ENCODE measurements at regions not wholly inside any gene's neighbourhood (a gene's known extent, or its start where the extent isn't known, plus 50 kb on each side); places are given as distances from the start of the nearest gene placed in this dataset.

DNA sequence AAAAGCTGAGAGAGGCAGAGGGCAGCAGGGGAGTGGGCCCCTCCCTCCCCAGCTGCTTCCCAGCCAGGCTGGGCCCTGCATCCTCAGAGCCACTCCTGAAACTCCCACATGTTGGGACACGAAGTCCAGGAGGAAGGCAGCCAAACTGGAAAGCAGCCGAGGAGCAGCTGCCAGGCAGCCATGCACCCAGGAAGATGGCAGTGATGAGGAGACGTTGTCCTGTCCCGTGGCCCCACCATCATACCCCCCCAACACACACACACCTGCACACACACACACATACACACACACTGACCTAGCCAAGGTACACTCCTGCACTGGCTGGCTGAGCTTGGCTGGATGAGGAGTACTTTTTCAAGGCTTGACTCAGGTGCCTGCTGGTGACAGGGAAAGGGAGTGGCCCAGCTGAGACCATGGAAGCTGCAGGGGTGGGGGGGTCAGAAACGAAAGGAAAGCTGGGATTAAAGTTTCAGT is 106.0 kb downstream of the CYP26B1 start:
- TF ChIP-seq, protein P1, sequence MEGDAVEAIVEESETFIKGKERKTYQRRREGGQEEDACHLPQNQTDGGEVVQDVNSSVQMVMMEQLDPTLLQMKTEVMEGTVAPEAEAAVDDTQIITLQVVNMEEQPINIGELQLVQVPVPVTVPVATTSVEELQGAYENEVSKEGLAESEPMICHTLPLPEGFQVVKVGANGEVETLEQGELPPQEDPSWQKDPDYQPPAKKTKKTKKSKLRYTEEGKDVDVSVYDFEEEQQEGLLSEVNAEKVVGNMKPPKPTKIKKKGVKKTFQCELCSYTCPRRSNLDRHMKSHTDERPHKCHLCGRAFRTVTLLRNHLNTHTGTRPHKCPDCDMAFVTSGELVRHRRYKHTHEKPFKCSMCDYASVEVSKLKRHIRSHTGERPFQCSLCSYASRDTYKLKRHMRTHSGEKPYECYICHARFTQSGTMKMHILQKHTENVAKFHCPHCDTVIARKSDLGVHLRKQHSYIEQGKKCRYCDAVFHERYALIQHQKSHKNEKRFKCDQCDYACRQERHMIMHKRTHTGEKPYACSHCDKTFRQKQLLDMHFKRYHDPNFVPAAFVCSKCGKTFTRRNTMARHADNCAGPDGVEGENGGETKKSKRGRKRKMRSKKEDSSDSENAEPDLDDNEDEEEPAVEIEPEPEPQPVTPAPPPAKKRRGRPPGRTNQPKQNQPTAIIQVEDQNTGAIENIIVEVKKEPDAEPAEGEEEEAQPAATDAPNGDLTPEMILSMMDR (IDR thresholded peaks at IDR 0.05): no peak
- TF ChIP-seq POLR2A (IDR thresholded peaks at IDR 0.05): no peak
